ENCODE measurements at regions not wholly inside any gene's neighbourhood (a gene's known extent, or its start where the extent isn't known, plus 50 kb on each side); places are given as distances from the start of the nearest gene placed in this dataset.

DNA sequence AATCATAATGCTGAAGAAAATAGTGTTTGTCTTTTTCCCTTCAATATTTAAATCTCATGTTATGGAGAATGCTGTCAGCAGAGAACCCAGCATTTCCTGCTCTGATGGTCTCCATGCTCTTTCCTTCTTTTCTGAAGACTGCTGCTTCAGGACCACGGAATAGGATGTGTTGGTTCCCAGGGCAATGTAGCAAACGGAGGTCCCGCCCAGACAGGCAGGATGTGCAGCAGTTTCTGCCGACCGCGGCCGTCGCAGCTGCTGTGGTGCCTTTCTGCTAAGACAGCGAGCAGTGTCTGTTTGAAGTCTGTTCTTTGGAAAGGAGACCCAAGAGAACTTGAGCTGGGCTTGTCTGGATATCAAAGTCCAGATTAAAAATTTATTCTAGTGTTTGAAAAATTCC lies 654.3 kb downstream of the CCDC171 start:
- TF ChIP-seq, protein P1, sequence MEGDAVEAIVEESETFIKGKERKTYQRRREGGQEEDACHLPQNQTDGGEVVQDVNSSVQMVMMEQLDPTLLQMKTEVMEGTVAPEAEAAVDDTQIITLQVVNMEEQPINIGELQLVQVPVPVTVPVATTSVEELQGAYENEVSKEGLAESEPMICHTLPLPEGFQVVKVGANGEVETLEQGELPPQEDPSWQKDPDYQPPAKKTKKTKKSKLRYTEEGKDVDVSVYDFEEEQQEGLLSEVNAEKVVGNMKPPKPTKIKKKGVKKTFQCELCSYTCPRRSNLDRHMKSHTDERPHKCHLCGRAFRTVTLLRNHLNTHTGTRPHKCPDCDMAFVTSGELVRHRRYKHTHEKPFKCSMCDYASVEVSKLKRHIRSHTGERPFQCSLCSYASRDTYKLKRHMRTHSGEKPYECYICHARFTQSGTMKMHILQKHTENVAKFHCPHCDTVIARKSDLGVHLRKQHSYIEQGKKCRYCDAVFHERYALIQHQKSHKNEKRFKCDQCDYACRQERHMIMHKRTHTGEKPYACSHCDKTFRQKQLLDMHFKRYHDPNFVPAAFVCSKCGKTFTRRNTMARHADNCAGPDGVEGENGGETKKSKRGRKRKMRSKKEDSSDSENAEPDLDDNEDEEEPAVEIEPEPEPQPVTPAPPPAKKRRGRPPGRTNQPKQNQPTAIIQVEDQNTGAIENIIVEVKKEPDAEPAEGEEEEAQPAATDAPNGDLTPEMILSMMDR (conservative IDR thresholded peaks at IDR 0.05 in 1 of 2, IDR thresholded peaks at IDR 0.05 in 1 of 2; ENCODE audit: extremely low read depth in 1 of 2, insufficient read depth in 1 of 2, low read depth in 1 of 2, low read length in 2 of 2): no peak
- TF ChIP-seq EZH2 (IDR thresholded peaks at IDR 0.05; ENCODE audit: borderline replicate concordance, low read length): no peak

Measured in mammary epithelial cell (primary cell).